Right lobe of liver (tissue), 6 donors: ENCODE measurements at regions not wholly inside any gene's neighbourhood (a gene's known extent, or its start where the extent isn't known, plus 50 kb on each side); places are given as distances from the start of the nearest gene placed in this dataset.

Source experiments
- ATAC-seq, 4 donors: fragments of 200-7000 bp; cut with Tn5 transposase; one replicate each; pipeline ENCODE4 v1.9.1; 2020; ENCODE audit warnings: mild to moderate bottlenecking in 4 of 4, moderate library complexity in 4 of 4
- DNase-seq, 3 donors: peaks; one replicate each; pipeline ENCODE4 v3.0.0-alpha.2; 2020
- H3K27ac ChIP-seq, 3 donors: fragments of 200-600 bp; one replicate each; pipeline ENCODE4 v1.8.0; 2022
- H3K27me3 ChIP-seq, 2 donors: fragments of 200-600 bp; one replicate each; pipeline ENCODE4 v1.8.0; 2022
- H3K36me3 ChIP-seq, 4 donors: fragments of 200-600 bp; sonication (generic) in 1 of 4; one replicate each; pipeline versions ENCODE4 v1.5.1 to v1.8.0; 2017 to 2022; ENCODE audit warnings: control low read depth in 1 of 4
- H3K4me1 ChIP-seq, 4 donors: fragments of 200-600 bp; sonication (generic) in 1 of 4; one replicate each; pipeline versions ENCODE4 v1.5.1 to v1.8.0; 2017 to 2022; ENCODE audit warnings: control low read depth in 1 of 4
- H3K4me3 ChIP-seq, 3 donors: fragments of 200-600 bp; one replicate each; pipeline ENCODE4 v1.8.0; 2022
- H3K9me3 ChIP-seq, 4 donors: fragments of 200-600 bp; sonication (generic) in 1 of 4; one replicate each; pipeline versions ENCODE4 v1.5.1 to v1.8.0; 2017 to 2022; ENCODE audit warnings: control low read depth in 1 of 4
- CTCF ChIP-seq, 4 donors: fragments of 200-600 bp in 3 of 4; fragments of 450-650 bp in 1 of 4; IDR thresholded peaks; one replicate each; pipeline versions ENCODE4 v1.5.1 to v1.8.0; 2016 to 2022; ENCODE audit warnings: antibody characterized with exemption in 4 of 4, mild to moderate bottlenecking in 2 of 4
- POLR2A ChIP-seq: fragments of 450-650 bp; IDR thresholded peaks from one replicate; pipeline ENCODE4 v1.6.1; 2017; ENCODE audit warnings: antibody characterized with exemption, mild to moderate bottlenecking
- WGBS: methylation state at CpG from one replicate; pipeline ENCODE4 v1.1.6; 2018; ENCODE audit warnings: low coverage, low lambda C conversion rate; ENCODE audit not compliant: insufficient coverage; ENCODE audit errors: missing lambda C conversion rate; 5-methylcytosine and 5-hydroxymethylcytosine counted together
- intact Hi-C, 2 donors: fragments of 100-400 bp; cut with DNase I; formaldehyde crosslinking; loops; one replicate each; pipeline versions ENCODE4 v1.11.2 to v1.14.1; 2022
- donor health status: DM: no; HTN: yes; CAD: no.
- donor health status: DM: no; HTN: no; CAD: no.
- donor health status: DM: no; HTN: no; CAD: no.
- donor health status: DM: no; HTN: yes; CAD: no.
- donor health status: DM: no; HTN: yes; CAD: no.

- ATAC-seq (no peak), DNase-seq (no peak)
- TF ChIP-seq CTCF (IDR thresholded peaks at IDR 0.05) (no peak), POLR2A (no peak)
- no peaks in the 10 kb centered on the region for H3K27me3 ChIP-seq
- no peak overlapping the region for H3K27ac ChIP-seq
- no peak overlapping the region for H3K4me3 ChIP-seq
- no peaks in the 10 kb centered on the region for H3K9me3 ChIP-seq
- H3K4me1 ChIP-seq: no peaks in the 10 kb centered on the region
- intact Hi-C loops: no loop called here
- 50% methylated on average over 1 of the region's 3 CpGs for WGBS
- H3K36me3 ChIP-seq: no peaks in the 10 kb centered on the region
These were observed 167.3 kb downstream of the MID1IP1 start for GRCh38 chrX:38968344-38969216.

- Histone ChIP-seq H3K27ac (no peak overlapping the region), H3K36me3 (no peaks in the 10 kb centered on the region), H3K4me3 (no peak overlapping the region), H3K4me1 (no peaks in the 10 kb centered on the region), H3K9me3 (no peaks in the 10 kb centered on the region), H3K27me3 (no peaks in the 10 kb centered on the region)
- WGBS: 100% methylated on average over 1 of the region's 1 CpG
- intact Hi-C loops: no loop called here
- no peak for TF ChIP-seq POLR2A
- ATAC-seq: no peak
- no peak for DNase-seq
These were observed 168.8 kb downstream of the MID1IP1 start for GRCh38 chrX:38970074-38970473.

GRCh38 chrX:38970845-38971244 lies 169.6 kb downstream of the MID1IP1 start:
- TF ChIP-seq CTCF (IDR thresholded peaks at IDR 0.05) (no peak), POLR2A (no peak)
- H3K4me1 ChIP-seq: no peaks in the 10 kb centered on the region
- no peaks in the 10 kb centered on the region for H3K9me3 ChIP-seq
- H3K36me3 ChIP-seq: no peaks in the 10 kb centered on the region
- WGBS: 49% methylated on average over 3 of the region's 3 CpGs
- no peak overlapping the region for H3K4me3 ChIP-seq
- intact Hi-C loops: no loop called here
- DNase-seq (no peak), ATAC-seq (no peak)
- H3K27ac ChIP-seq: no peak overlapping the region
- H3K27me3 ChIP-seq: no peaks in the 10 kb centered on the region

GRCh38 chrX:38973322-38973721 lies 172.1 kb downstream of the MID1IP1 start:
- H3K4me3 ChIP-seq: no peak overlapping the region
- no peak for ATAC-seq
- no peaks in the 10 kb centered on the region for H3K27me3 ChIP-seq
- intact Hi-C loops: no loop called here
- TF ChIP-seq CTCF (IDR thresholded peaks at IDR 0.05) (no peak), POLR2A (no peak)
- no peaks in the 10 kb centered on the region for H3K9me3 ChIP-seq
- no peaks in the 10 kb centered on the region for H3K36me3 ChIP-seq
- DNase-seq: no peak
- WGBS: 67% methylated on average over 3 of the region's 3 CpGs
- H3K4me1 ChIP-seq: no peaks in the 10 kb centered on the region
- H3K27ac ChIP-seq: no peak overlapping the region

GRCh38 chrX:38974542-38974941 lies 173.3 kb downstream of the MID1IP1 start:
- intact Hi-C loops: no loop called here
- no peaks in the 10 kb centered on the region for H3K9me3 ChIP-seq
- H3K27me3 ChIP-seq: no peaks in the 10 kb centered on the region
- ATAC-seq (no peak), DNase-seq (no peak)
- WGBS: 48% methylated on average over 2 of the region's 3 CpGs
- no peak overlapping the region for H3K4me3 ChIP-seq
- H3K36me3 ChIP-seq: no peaks in the 10 kb centered on the region
- H3K4me1 ChIP-seq: no peaks in the 10 kb centered on the region
- TF ChIP-seq POLR2A: no peak
- no peak for TF ChIP-seq CTCF (IDR thresholded peaks at IDR 0.05)
- H3K27ac ChIP-seq: no peak overlapping the region
